HUES64 (cell line): ENCODE measurements at regions not wholly inside any gene's neighbourhood (a gene's known extent, or its start where the extent isn't known, plus 50 kb on each side); places are given as distances from the start of the nearest gene placed in this dataset.

Experiments
- H3K27ac ChIP-seq: 2 replicates; pipeline ENCODE4 v1.7.0; 2013; ENCODE audit warnings: low read depth, low read length, inconsistent platforms
- H3K27me3 ChIP-seq: 2 replicates; pipeline ENCODE4 v1.6.1; 2013; ENCODE audit warnings: mild to moderate bottlenecking, low read length; ENCODE audit not compliant: insufficient read depth
- H3K36me3 ChIP-seq: 2 replicates; pipeline ENCODE4 v1.6.1; 2013; ENCODE audit warnings: mild to moderate bottlenecking, low read length; ENCODE audit not compliant: insufficient read depth
- H3K4me1 ChIP-seq: 2 replicates; pipeline ENCODE4 v1.6.1; 2013; ENCODE audit warnings: mild to moderate bottlenecking, low read length, moderate library complexity; ENCODE audit not compliant: insufficient read depth
- H3K4me3 ChIP-seq: 2 replicates; pipeline ENCODE4 v1.5.1; 2013; ENCODE audit warnings: mild to moderate bottlenecking, low read length, moderate library complexity
- H3K9ac ChIP-seq: 2 replicates; pipeline ENCODE4 v1.6.1; 2013; ENCODE audit warnings: mild to moderate bottlenecking, low read depth, low read length
- H3K9me3 ChIP-seq: 2 replicates; pipeline ENCODE4 v1.6.1; 2013; ENCODE audit warnings: low read depth, low read length; ENCODE audit not compliant: insufficient read depth
- WGBS: fragments of 150-250, 120-280 bp; methylation state at CpG from one replicate; pipeline ENCODE4 v1.1.7; 2013; ENCODE audit warnings: missing lambda C conversion rate; 5-methylcytosine and 5-hydroxymethylcytosine counted together

DNA sequence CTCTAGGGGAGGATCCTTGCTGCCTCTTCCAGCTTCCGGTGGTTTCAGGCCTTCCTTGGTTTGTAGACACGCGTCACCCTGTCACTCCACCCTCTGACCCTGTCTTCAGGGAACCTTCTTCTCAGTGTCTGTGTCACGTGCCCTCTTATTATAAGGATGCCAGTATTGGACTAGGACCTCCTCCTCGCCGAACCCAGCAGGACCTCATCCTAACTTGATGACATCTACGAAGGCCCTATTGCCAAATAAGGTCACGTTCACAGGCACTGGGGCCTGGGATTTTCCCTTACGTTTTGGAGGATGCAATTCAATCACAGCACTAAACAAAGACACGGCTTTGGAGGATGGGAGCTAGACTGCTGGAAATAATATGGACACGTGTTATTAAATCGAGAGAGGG, 408.7 kb downstream of the BRD1 start:
- Histone ChIP-seq H3K36me3 (no peaks in the 10 kb centered on the region), H3K4me1 (no peaks in the 10 kb centered on the region), H3K9ac (no peak overlapping the region), H3K4me3 (no peak overlapping the region), H3K27me3 (no peaks in the 10 kb centered on the region), H3K9me3 (no peaks in the 10 kb centered on the region), H3K27ac (no peak overlapping the region)
- WGBS = 92% methylated on average over 12 of the region's 12 CpGs

DNA sequence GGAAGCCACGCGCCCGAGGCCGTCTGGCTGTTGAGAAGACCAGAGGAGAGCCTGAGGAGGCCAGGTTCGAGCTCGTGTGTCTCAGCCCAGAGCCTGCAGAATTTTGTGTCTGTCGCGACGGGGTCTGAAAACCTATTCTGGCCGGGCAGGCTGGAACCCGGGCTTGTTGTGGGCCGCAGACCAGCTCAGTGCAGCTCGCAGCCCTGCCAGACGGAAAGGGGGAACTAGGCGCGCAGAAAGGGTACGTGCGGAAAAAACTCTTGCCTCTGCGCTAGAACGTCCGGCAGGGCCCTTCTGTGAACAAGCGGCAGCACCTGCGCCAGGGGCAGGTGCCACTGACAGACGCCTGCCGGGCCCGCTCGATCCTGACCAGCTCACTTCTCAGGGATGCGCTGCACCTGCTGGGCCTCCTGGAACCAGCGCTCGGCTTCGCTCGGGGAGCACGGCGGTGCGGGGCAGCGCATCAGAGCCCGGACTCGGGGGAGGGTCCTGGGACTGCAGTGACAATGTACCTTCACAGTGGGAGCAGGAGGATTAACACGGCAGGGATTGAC, 409.3 kb downstream of the BRD1 start:
- Histone ChIP-seq H3K36me3 (no peaks in the 10 kb centered on the region), H3K9me3 (no peaks in the 10 kb centered on the region), H3K9ac (no peak overlapping the region), H3K4me1 (no peaks in the 10 kb centered on the region), H3K4me3 (no peak overlapping the region), H3K27me3 (no peaks in the 10 kb centered on the region), H3K27ac (no peak overlapping the region)
- WGBS = 95% methylated on average over 39 of the region's 39 CpGs

DNA sequence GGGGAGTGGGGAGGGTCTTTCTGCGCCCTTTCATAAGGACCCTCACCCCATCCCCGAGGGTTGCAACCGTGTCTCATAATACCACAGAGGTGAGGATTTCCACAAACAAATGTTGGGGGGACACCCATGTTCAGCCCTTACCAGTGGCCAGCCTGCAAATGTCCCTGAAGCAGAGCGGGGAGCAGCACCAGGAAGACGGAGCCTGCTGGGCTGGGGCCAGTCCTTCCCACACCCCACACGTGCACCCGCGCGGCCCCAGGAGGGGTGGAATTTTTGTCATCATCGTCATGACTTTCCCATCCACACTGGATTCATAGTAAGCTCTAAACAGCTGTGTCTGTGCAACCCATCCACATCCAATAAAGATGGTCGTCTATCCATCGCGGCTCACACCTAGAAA, 409.8 kb downstream of the BRD1 start:
- H3K4me1 ChIP-seq = no peaks in the 10 kb centered on the region
- WGBS = 98% methylated on average over 13 of the region's 13 CpGs
- H3K27ac ChIP-seq = no peak overlapping the region
- no peaks in the 10 kb centered on the region for H3K27me3 ChIP-seq
- H3K9ac ChIP-seq = no peak overlapping the region
- no peaks in the 10 kb centered on the region for H3K36me3 ChIP-seq
- H3K4me3 ChIP-seq = no peak overlapping the region
- H3K9me3 ChIP-seq = no peaks in the 10 kb centered on the region

DNA sequence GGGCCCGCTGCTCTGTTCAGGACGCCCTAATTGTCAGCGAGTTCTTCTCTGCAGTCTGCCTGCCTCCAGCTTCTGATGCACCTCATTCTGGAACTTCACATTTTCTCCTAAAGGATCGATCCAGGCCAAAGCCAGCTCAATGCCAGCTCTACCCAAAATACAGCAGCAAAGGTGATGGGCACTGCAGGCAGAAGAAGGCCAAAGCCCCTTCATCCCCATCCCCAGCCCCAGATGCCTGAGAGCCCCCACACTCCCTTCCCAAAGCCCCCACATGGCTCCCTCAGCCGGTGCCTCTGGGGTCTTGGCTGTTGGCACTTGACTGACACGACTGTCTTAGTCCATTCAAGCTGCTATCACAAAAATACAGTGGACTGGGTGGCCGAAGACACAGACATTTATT, 410.3 kb downstream of the BRD1 start:
- H3K36me3 ChIP-seq = no peaks in the 10 kb centered on the region

DNA sequence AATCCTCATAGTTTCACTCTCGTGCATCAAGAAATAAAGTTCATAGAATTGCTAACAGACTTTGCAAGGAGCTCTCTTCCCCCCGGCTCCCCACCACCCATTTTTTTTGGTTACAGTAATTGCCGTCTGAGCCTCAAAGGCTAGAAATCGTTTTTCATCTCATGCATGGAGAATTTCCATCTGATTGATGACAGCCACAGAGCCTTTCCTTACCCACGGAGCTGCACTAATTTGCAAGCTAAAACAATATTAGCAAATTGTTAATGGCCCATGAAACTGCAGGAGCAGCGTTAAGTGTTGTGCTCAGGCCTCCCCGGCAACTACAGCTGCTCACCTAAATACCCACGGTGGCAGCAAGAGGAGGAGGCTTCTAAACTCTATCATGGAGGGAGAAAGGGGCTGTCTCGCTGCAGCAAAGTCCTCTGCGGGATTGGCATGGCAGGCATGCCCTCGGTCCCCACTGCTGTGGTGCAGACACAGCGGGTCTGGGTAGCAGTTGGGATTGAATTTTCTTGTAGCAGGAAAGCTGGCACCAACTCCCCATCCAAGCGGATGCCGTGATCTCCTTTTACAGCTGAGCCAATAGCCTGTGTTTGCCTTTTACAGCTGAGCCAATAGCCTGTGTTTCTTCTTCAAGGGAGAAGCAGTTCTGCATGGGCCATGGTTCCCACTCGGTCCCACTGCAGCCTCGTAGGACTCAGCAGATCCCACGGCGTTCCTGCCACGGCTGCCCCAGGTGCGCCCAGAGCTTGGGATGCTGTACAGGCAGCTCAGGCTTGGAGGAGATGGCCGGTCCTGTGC, 412.3 kb downstream of the BRD1 start:
- Histone ChIP-seq H3K4me3 (no peak overlapping the region), H3K4me1 (no peaks in the 10 kb centered on the region), H3K9me3 (no peaks in the 10 kb centered on the region), H3K27me3 (no peaks in the 10 kb centered on the region), H3K36me3 (no peaks in the 10 kb centered on the region), H3K27ac (no peak overlapping the region), H3K9ac (no peak overlapping the region)
- WGBS = 76% methylated on average over 21 of the region's 21 CpGs

More for the DNA sequence above, 410.3 kb downstream of the BRD1 start:
- no peak overlapping the region for H3K27ac ChIP-seq
- H3K27me3 ChIP-seq = no peaks in the 10 kb centered on the region
- H3K9ac ChIP-seq = no peak overlapping the region
- no peaks in the 10 kb centered on the region for H3K9me3 ChIP-seq
- 94% methylated on average over 7 of the region's 7 CpGs for WGBS
- no peaks in the 10 kb centered on the region for H3K4me1 ChIP-seq
- no peak overlapping the region for H3K4me3 ChIP-seq

DNA sequence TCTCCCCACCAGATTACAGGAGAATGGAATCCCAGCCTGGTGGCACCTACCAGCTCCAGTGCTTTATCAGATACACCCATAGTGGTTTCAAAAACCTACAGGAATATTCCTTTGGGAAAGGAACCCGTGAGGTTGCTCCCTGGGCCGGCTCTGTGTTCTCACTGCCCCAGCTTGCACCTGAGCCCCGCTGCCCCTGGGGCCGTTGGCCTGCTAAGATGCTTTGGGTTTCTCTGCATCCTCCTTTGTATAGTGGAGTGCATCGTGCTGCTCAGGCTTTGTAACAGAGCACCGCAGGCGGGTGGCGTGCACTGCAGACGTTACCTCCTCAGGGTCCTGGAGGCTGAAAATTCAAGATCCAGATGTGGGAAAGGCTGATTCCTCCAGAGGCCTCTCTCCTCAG, 414.1 kb downstream of the BRD1 start:
- H3K4me1 ChIP-seq = no peaks in the 10 kb centered on the region
- H3K27me3 ChIP-seq = no peaks in the 10 kb centered on the region
- H3K36me3 ChIP-seq = no peaks in the 10 kb centered on the region
- no peak overlapping the region for H3K9ac ChIP-seq
- 93% methylated on average over 9 of the region's 9 CpGs for WGBS
- no peak overlapping the region for H3K4me3 ChIP-seq
- H3K9me3 ChIP-seq = no peaks in the 10 kb centered on the region
- H3K27ac ChIP-seq = no peak overlapping the region

DNA sequence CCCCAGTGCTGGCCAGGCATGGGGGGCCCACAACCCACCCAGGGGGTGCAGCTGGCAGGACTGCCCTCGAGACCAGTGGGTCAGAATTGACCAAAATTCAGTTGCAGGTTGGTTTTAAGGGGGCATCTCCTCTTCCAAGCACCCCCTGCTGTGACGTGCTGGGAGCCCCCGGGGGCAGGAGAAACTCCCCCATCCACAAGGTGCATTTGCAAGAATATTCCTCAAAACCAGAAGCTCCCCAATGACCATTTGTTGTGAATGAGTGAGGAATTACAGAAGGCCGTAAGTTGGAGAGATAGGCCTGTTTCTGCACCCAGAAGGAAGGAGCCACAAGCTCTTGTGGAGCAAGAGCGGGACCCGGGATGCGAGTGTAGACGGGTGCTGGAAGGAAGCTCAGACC, 414.5 kb downstream of the BRD1 start:
- Histone ChIP-seq H3K27me3 (no peaks in the 10 kb centered on the region), H3K4me1 (no peaks in the 10 kb centered on the region), H3K27ac (no peak overlapping the region), H3K9me3 (no peaks in the 10 kb centered on the region), H3K36me3 (no peaks in the 10 kb centered on the region), H3K9ac (no peak overlapping the region), H3K4me3 (no peak overlapping the region)
- 95% methylated on average over 7 of the region's 8 CpGs for WGBS

DNA sequence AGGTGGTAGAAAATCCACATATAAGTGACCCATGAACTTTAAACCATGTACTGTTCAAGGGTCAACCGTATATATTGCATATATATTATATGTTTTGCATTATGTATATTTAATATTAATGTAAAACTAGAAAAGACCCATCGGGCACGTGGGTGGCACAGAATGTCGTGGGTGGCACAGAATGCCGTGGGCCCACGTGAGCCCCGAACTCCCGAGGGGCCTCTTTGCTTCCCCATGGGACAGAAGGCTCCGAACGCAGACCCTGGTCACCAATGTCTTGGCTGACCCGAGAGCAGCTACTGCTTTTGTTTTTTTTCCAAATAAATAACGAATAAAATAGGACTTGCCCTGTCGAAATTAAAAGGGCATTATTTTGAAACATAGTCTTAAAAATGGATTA, 415.4 kb downstream of the BRD1 start:
- H3K36me3 ChIP-seq = no peaks in the 10 kb centered on the region
- no peak overlapping the region for H3K9ac ChIP-seq
- no peak overlapping the region for H3K27ac ChIP-seq
- H3K4me3 ChIP-seq = no peak overlapping the region
- H3K9me3 ChIP-seq = no peaks in the 10 kb centered on the region
- no peaks in the 10 kb centered on the region for H3K4me1 ChIP-seq
- H3K27me3 ChIP-seq = no peaks in the 10 kb centered on the region
- 97% methylated on average over 12 of the region's 13 CpGs for WGBS

DNA sequence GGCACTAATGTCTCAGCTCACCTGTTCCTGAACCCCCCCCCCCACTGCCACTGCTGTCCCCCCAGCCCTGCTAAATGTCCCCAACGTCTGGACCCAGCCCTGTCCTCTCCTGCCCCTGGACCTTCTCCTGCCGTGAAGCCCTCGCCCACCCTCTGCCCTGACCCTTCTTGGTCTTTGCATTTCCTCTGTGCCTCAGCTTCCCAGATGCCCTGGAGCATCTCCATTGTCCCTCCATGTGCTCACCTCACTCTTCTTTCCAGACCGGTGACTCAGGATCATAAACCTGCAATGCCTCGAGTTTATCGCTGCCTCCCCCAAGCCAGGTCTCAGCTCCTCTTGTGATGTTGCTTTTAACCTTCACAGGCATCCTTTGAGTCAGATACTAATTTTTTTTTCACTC, 416.4 kb downstream of the BRD1 start:
- H3K4me1 ChIP-seq = no peaks in the 10 kb centered on the region
- no peaks in the 10 kb centered on the region for H3K36me3 ChIP-seq
- H3K27me3 ChIP-seq = no peaks in the 10 kb centered on the region
- H3K4me3 ChIP-seq = no peak overlapping the region
- H3K9me3 ChIP-seq = no peaks in the 10 kb centered on the region
- 81% methylated on average over 6 of the region's 6 CpGs for WGBS
- H3K9ac ChIP-seq = no peak overlapping the region
- H3K27ac ChIP-seq = no peak overlapping the region

DNA sequence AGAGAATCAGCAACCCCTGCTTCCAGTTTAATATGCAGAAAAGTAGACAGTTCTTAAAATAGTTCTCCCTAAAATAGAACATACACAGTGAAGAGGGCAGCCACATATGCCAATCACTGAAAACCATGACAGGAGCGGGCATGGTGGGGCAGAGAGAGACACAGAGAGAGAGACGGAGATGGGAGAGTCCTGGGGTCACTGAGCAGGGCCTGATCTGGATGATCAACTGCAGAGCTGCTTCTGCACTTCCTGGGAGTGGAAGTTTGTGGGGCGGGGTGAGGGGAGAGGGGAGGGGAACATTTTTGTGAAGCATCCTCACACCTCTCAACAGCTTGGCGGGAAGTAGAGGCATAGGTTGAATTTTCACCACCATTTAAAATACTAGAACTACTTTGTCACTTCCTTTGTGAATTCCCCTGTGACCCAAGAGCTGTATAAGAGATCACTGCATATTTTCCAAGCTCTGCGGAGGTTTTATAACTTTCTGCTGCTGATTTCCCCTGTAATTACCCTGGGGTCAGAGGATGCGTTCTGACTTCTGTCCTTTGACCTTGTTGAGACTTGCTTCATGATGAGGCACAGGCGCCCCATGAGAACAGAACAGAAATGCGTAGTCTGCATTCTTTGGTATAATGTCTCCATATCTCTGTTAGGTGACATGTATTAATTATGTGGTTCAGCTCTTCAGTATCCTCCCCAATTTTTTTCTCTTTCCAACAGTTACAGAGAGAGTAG, 419.4 kb downstream of the BRD1 start:
- Histone ChIP-seq H3K4me1 (no peaks in the 10 kb centered on the region), H3K9me3 (no peaks in the 10 kb centered on the region), H3K4me3 (no peak overlapping the region), H3K9ac (no peak overlapping the region), H3K27me3 (no peaks in the 10 kb centered on the region), H3K36me3 (no peaks in the 10 kb centered on the region), H3K27ac (no peak overlapping the region)
- 79% methylated on average over 7 of the region's 8 CpGs for WGBS

DNA sequence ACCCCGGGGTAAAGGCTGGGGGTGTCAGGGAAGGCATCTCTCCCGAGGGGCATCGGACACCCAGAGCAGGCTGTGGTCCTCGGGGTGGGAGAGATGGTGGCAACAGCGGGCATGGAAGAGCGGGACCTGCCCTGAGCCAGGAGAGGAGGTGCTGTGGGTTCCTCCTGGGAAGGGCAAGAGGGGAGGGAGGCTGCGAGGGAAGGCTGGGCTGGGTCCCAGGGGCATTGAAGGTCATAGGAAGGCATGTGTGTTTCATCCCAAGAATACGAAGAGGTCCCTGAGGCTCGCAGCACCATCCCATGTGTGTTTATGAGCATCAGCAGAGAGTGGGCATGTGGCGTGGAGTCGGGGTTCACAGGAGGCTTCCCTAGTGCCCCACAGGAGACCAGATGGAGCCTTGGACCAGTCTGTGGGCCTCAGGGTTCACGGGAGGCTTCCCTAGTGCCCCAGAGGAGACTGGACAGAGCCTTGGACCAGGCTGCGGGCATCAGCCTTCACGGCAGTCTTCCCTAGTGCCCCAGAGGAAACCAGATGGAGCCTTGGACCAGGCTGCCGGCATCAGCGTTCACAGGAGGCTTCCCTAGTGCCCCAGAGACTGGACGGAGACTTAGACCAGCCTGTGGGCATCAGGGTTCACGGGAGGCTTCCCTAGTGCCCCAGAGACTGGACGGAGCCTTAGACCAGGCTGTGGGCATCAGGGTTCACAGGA, 420.6 kb downstream of the BRD1 start:
- Histone ChIP-seq H3K27ac (no peak overlapping the region), H3K9ac (no peak overlapping the region), H3K9me3 (no peaks in the 10 kb centered on the region), H3K27me3 (no peaks in the 10 kb centered on the region), H3K36me3 (no peaks in the 10 kb centered on the region), H3K4me3 (no peak overlapping the region), H3K4me1 (no peaks in the 10 kb centered on the region)
- WGBS = 95% methylated on average over 19 of the region's 19 CpGs
